RPMI7951 (cell line): ENCODE measurements at regions not wholly inside any gene's neighbourhood (a gene's known extent, or its start where the extent isn't known, plus 50 kb on each side); places are given as distances from the start of the nearest gene placed in this dataset.
"Not testable (repeated sequence)": the region's sequence is repeated elsewhere in the genome, so short reads cannot be mapped to it uniquely, and the experiment has no call there.

Experiments used
- DNase-seq: peaks from one replicate; pipeline ENCODE4 v3.0.0-alpha.2; 2012; ENCODE audit warnings: low read depth

DNA sequence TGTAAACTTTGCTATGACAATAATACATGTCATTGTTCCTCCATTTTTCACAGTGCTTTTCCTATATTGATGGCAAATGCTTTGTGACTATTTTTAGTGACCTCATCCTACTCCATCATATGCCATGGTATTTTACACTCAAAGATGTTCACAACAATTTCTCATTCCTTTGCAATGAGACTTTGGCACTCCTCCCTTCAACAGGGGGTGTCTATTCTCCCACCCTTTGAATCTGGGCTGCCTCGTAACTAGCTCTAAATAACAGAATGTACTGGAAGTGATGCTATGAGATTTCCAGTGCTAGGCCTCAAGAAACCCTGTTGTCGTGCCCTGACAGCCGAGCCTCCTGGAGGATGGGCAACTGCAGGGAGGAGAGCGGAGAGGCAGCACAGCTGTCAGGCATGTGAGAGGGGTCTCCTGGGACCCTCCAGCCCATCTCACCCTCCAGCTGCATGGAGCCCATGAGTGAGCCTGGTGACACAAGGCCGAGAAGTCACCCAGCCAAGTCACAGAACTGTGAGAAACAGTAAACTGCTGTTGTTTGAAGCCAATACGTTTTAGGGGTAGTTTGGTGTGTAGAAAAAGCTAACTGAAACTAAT, 103.1 kb upstream of the APCDD1 start:
- DNase-seq = no peak

DNA sequence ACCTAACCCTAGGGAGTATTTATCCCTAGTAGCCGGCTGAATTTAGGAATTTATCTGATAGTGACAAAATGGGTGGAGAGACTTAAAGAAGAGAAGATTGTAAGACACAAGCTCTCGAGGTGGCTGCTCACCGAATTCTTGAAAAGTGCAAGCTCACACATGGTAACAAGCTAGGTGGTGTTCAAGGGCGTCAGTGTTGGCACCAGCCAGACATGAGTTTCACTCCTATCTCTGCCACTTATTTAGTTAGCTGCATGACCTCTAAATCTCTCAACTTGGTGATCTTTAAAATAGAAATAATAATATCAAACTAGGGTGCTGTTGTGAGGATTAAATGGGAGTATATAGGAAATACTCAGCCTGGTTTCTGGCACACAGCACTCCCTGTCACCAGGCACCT, 102.6 kb upstream of the APCDD1 start:
- DNase-seq = no peak

DNA sequence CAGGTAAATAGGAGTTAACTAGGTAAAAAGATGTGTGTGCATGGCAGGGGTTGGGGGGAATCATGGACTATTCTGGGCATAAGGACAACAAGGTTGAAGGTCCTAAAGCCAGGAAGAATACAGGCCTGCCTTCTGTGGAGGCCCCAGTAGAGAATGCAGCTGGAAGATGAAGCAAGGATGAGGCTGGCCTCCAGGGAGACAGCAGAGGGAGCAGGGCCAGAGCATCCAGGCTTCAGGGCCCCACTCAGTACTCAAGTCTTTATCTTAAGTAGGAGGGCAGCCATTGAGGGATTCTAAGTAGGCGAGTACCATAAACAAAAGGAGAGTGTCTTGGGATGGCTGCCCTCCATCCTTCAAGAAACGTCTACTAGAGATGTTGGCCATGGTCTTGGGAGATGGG, 101.8 kb upstream of the APCDD1 start:
- no peak for DNase-seq

DNA sequence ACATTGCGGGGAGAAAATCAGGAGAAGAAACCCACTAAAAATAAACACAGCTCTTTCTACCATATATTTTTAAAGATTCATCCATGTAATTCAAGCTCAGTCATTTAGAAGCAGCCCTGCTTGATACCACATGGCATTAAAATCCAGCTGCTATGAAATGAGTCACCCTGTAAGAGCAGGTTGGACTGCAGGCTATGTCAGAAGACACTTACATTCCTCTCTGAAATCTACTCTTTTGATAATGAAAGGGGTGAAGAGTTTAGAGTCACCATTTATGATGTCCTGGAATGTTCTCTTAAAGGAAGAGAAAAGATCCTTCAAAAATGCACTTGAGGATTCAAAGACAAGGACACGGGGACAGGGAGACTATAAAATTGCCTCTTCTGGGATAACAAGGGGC, 100.6 kb upstream of the APCDD1 start:
- peak; percentile 87 for DNase-seq

DNA sequence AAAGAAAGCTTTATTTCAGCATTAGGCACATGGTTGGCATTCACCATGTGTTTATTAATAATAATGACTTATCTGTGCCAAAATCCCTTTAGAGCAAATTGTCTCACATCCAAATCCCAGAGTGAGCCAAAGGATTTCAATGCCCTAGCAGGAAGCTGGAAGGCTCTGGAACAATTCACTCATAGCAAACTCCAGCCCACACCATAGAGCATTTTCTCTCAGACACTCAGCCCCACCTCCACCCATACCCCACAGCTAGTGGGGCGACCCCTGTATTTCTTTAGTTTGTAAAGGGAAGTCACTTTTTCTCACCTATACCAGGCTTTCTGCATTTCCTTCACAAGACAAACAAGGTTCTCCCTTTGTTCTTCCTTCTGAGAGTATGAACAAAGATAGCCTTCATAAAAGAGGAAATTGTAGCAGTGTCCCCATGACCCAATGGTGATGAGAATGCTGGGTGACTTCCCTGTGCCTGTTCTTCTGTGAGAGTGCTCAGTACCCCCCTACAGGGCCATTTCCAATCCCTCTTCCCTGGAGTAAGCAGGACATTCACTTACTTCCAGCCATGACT, 100.1 kb upstream of the APCDD1 start:
- peak; percentile 24 for DNase-seq

DNA sequence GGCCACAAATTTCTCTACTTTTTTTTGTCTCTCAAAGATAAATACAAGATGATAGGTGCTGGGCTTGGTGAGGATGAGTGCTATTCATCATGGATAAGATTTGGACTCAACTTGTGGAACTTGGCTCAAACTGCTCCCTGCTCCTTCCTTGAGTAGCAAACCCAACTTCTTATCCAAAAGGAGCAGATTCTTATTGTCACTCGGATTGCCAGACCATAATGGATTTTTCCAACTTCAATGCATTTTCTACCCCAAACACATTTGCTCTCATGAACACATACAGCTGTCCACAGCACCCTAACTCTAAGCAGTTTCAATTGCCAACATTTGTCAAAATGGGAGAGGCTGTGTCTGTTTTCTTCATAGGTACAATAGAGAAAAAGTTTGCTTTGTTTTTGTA, 99.5 kb upstream of the APCDD1 start:
- DNase-seq = no peak

DNA sequence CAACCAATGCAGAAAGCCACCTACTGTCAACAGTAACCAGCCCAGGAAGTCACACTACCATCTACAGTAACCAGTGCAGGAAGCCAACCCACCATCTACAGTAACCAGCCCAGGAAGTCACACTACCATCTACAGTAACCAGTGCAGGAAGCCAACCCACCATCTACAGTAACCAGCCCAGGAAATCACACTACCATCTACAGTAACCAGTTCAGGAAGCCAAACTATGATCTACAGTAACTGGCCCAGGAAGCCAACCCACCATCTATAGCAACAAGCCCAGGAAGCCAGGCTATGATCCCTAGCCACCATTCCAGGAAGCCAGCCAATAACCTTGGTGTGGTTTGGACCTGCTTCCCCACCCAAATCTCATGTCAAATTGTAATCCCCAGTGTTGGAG, 97.4 kb upstream of the APCDD1 start:
- DNase-seq = not testable (repeated sequence)

DNA sequence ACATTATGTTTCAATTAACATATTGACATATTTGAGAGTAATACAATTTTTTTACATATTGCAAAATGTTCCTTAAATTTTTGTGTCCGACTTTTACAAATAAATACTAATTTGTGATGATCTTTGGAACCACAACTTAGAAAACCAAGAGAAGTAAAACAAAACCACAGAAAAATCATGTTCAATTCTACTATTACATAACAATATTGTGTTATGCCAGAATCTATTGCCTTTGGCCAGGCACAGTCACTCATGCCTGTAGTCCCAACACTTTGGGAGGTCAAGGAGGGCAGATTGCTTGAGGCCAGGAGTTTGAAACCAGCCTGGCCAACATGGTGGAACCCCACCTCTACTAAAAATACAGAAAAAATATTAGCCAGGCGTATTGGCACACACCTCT, 92.8 kb upstream of the APCDD1 start:
- no peak for DNase-seq

DNA sequence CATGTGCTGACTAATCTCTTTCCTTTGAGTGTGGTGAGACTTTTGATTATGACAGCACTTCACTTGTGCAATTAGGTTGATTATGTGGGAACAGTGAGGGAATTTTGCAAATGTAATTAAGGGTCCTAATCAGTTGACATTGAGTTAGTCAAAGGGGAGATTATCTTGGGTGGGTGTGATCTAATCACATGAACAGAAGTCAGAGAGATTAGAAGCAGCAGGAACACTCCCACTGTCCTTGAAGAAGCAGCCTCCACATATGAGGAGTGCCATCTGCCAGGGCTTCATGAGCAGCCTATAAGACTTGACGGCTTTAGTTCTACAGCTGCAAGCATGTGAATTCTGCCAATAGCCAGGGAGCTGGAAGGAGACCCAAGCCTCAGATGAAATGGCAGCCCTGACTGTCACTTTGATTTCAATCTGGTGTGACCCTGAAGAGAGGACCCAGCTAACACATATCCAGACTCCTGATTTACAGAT, 89.4 kb upstream of the APCDD1 start:
- no peak for DNase-seq

DNA sequence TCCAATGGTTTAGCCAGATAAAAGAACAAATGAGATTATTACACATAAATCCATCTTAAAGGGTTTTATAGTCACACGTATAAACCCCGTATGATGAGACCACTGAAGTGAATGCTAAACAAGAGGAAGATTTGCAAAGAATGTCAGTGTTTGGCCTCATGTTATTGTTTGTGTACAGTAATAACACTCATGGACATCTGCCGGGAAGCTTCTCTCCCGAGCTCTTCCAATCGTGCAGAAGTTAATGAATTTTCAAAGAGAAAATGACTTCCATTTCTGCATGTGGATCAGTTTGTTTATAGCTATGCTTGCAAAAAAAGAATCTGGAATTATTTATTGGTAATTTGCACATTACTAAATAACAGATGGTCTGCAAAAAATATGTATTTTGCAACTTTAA, 88.5 kb upstream of the APCDD1 start:
- DNase-seq = no peak

DNA sequence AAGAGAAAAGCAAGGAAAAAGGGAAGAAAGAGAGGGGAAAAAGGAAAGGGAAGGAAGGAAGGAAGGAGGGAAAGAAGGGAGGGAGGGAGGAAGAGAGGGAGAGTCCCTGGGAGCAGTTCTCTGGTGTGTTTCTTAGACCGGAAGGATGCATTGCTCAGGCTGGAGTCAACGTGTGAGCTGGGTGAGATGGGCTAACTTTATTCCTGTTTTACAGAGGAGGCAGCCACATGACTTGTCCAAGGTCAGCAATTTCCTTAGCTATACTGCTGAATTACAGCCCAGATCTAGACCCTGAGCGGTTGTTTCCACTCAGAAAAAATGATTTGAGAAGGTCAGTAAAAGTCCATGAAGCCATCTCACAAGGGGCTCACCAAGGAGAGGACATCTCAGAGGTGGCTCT, 86.6 kb upstream of the APCDD1 start:
- no peak for DNase-seq

DNA sequence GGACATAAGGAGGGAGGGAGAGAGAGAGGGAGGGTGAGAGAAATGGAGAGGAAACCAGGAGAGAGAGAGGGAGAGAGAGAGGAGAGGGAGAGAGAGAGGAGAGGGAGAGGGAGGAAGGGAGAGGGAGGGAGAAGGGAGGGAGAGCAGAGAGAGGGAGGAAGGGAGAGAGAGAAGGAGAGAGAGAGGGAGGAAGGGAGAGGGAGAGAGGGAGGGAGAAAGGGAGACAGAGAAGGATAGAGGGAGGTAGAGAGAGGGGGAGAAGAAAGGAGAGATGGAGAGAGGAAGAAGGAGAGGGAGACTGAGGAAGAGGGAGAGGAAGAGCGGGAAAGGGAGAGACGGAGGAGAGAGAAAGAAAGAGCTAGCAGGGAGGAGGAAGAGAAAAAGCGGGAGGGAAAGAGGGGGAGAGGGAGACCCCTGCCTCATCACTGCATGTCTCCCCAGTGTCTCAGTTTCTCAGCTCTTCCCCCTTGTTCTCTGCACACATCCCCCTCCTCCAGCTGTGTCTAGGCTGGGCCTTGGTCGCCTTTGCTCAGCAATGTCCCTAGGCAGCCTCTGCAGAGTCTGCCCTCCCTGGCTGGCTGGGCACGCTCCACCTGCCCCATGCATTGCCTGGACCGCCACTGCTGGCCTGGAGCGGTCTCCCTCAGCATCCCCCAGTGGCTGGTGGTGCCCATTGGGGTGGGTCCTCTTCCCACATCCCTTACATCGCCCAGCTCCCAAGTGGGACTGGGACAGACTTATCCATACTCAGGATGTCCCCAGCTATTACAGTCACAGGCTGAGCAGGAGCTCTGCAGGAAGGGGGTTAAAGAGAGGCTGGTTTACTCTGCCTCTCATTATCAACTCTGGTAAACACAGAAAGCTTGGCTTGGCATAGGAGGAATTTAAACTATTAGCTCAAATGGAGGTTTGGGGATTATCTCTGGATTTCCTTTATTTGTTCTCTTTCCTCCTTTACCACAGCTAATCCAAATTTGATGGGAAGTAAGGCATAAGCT, 85.7 kb upstream of the APCDD1 start:
- no peak for DNase-seq

DNA sequence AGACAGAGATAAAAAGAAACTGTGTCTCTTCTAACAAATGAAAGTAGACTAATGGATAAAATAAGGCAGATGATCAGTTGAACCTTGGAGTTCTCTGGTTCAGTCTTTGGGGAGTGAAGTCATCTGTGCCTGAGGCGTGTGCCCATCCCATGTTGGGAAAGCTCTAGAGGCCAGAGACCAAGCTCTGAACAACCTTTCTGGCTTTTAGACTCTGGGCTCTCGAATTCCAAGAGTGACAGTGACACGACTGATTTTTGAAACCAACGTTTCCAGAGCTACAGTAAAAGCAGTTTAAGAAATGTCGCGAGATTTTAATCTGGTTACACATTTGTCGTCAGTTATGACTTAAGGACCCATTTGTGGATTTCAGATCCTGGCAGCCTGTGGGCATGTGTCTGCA, 83.7 kb upstream of the APCDD1 start:
- DNase-seq = no peak

DNA sequence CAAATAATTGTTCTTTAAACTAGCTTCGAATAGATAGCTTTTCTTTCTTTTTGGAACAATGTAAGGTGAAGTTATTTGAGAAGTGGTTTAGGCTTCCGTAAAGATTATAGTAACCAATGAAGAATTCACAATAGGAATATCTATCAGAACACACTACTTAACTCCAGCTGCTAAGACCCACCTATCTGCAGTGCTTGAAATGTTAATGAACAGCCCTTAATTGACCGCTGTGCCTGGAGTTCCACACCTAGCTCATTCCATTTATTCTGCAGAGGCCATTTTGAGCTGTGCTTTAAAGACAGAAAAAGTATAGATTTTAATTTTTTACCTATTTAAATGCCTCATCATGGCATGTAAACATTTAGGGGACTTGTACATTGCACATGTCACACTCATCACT, 83.3 kb upstream of the APCDD1 start:
- no peak for DNase-seq

DNA sequence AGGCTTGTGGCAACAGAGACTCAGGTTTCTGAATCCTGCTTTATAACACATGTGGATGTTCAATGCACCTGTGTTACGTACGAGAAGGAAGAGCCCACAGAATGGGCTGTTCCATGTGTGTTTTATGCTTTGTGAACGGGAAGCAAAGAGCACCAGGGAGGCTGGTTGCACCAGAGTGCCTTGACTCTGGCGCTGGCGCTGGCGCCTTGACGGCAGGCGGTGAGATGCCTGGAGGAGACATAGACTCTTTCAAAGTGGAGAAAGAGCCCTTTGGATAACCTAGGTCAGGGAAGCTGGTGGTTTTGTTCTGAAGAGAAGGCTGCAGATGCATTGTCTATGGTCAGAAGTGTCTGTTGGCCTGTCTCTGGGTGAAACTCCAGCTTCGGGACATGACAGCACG, 80.2 kb upstream of the APCDD1 start:
- DNase-seq = no peak

DNA sequence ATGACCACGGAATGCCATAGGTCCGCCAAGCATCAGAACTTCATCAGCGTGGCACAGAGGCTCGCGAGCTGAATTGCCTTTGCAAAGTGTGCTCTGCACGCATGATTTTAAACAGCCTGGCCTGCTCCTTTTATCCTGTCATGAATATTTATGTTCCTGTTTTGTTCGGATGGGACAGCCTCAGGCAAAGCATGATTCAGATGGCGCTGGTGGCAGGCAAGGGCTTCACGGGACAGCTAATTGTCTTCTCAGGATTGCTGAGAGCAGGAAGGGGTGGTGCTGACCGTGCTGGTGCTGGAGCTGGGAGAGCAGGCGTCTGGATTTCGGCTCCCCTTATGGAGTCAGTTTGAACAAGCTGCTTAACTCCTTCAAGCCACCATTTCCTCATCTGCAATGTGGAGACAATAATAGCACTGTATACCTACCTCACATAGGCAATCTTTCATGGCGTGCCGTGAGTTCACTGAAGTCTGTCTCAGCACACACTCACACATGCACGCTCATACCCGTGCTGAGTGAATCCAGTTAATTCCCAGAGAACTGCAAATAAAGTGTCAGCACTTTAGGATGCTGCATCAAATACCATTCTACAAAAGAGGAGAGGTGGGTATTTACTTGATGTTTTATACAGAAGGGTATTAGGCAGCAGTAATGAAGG, 79.7 kb upstream of the APCDD1 start:
- peak; percentile 90 for DNase-seq

DNA sequence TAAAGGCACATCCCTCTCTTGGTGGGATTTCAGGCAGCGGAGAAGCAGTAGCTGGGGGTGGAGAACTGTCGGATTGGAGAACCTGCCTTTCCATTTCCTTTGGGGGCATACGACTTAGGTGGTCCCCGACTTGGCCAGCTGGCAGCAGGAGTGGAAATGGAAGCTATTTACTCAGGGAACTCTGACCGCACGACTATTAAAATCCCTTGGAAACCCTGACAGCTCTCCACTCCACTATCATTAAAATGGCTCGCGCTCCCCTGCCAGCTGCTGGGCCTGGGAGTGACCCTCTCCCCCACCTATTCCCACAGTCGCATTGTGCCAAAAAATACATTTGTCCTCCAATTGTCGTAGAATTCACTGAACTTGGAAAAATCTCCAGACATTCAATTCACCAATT, 77.7 kb upstream of the APCDD1 start:
- no peak for DNase-seq

DNA sequence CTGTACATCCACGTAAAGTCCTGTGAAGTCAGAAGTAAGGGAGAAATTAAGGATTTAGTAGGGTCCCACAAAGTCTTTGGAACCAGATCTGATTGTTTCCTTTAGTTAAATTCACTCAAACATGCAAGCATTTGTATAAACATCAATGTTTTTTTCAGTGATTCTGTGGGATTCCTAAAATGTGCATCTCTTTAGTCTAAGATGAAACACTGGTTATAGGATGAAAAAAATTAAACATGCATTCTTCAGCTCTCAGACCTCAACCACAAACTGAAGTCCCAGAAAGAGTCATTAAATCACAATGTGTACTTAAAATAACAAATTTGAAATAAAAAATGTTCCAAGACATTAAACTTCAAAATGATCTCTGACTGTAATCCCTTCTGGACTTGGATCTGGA, 76.5 kb upstream of the APCDD1 start:
- peak; percentile 37 for DNase-seq

DNA sequence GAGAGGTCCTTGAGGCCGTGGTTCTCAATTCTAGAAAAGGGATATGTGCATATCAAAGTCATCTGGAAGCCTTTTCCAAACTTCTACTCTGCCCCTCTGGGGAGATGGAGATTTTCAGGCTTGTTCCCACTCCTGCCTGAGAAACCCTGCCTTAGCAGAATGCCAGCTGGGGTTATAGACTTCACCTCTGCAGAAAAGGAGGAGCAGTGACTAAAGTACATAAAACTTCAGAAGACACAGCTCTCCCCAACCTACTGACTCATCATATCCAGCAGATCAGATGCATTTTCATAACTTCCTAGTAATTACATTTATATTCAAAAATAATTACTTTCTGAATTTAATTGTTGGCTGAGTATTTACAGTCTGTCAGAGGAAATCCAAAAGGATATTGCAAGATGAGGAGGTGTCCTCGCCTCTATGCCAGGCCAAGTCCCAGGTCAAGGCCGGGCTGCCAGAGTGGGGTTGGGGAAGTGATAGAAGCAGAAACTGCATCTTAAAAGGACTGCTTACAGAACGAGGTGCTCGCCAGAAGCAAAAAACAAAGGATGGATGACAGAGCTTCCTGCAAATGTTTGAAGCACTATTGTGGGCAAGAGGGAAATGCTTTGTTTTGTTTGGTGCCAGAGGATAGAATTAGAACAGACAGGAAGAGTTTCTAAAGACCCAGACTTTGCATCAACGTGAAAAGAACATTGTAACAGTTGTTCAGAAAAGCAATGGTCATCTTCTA, 75.6 kb upstream of the APCDD1 start:
- DNase-seq = peak; percentile 32

DNA sequence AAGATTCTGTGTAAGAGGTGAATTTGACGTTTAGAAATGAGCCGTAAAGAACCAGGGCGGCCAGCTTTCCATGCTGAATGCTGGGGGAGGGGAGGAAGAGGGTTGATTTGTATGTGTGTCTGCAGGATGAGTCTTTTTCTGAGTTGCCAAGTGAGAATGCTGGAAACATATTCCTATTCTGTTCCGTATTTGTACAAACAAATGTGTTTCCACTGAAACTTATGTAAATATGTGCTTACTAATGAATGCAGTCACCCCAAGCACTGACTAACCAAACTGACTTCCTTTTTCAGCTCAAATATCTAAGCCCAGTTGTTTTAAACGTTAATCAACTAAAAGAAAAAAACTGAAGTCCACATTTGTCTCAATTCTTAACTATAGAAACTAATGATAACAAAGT, 74.9 kb upstream of the APCDD1 start:
- DNase-seq = no peak

DNA sequence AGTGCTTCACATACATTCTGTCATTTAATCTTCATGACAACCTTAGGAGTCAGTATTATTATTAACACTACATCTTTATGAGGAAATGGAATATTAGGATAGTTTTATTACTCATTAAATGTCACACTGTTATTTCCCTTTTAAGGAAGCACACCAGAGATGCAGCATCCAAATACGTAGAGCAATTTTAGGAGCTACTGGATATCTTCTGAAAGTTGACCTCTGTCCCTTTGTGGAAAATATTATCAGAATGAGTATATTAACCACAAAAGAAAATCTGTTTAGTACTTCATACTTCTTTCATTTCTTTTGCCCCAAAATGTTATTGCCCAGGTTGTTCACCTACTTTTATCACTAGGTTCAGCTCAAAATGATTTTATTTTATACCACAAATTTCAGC, 72.9 kb upstream of the APCDD1 start:
- DNase-seq = no peak

DNA sequence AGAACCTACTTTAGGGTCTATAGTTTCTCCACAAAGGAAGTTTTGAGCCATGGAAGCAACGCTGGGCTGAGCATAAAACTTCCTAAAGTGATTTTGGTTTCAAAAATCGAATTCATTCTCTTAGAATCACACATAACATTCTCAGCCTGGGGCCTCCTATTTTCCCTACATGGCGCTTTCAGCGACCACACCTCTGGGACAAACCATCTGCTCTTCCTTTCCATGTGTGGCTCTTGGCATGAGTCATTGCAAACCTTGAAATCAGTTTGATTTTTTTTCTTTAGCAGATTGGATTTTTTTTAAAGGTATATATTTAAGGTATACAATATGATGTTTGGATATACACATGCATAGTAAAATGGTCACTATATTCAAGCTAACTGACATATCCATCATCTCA, 72.5 kb upstream of the APCDD1 start:
- peak; percentile 77 for DNase-seq
